ENCODE measurements at regions not wholly inside any gene's neighbourhood (a gene's known extent, or its start where the extent isn't known, plus 50 kb on each side); places are given as distances from the start of the nearest gene placed in this dataset.

- BruUV-seq (replicated peaks), result no TSS peak
- no peak overlapping the region for H3K4me3 Mint-ChIP-seq (ENCODE audit: unreplicated experiment)
- H3K36me3 ChIP-seq (ENCODE audit: control insufficient read depth, insufficient read depth, low read length), result no peaks in the 10 kb centered on the region
- POLR2A ChIA-PET, result no interaction called here
- no peaks in the 10 kb centered on the region; the same call in 1 of the 2 replicates for H3K27me3 ChIP-seq (replicated peaks; ENCODE audit: control insufficient read depth, insufficient read depth, low read length)
- H3K36me3 Mint-ChIP-seq (ENCODE audit: insufficient read depth, unreplicated experiment), result no peaks in the 10 kb centered on the region
- CTCF ChIA-PET, result interaction anchor here (0.6 kb wide), 1 partner anchor 223 kb away, joined by 4 read pairs; no protein-coding TSS in a partner anchor
- DNase-seq, result no peak
- no peaks in the 10 kb centered on the region for H3K4me1 Mint-ChIP-seq (ENCODE audit: low read depth, unreplicated experiment)
- H3K27ac Mint-ChIP-seq (ENCODE audit: unreplicated experiment), result no peak overlapping the region
- H3K4me1 ChIP-seq, result no peaks in the 10 kb centered on the region
- no peaks in the 10 kb centered on the region for H3K27me3 Mint-ChIP-seq (ENCODE audit: insufficient read depth, unreplicated experiment)
- no peaks in the 10 kb centered on the region for H3K9me3 Mint-ChIP-seq (ENCODE audit: unreplicated experiment)
- H3K4me3 ChIP-seq (ENCODE audit: low read depth, low read length), result no peak overlapping the region
- intact Hi-C loops (cut with micrococcal nuclease; ENCODE audit: unreplicated experiment), result no loop called here
- H3K9me3 ChIP-seq, result no peaks in the 10 kb centered on the region
- TF ChIP-seq, protein P1, sequence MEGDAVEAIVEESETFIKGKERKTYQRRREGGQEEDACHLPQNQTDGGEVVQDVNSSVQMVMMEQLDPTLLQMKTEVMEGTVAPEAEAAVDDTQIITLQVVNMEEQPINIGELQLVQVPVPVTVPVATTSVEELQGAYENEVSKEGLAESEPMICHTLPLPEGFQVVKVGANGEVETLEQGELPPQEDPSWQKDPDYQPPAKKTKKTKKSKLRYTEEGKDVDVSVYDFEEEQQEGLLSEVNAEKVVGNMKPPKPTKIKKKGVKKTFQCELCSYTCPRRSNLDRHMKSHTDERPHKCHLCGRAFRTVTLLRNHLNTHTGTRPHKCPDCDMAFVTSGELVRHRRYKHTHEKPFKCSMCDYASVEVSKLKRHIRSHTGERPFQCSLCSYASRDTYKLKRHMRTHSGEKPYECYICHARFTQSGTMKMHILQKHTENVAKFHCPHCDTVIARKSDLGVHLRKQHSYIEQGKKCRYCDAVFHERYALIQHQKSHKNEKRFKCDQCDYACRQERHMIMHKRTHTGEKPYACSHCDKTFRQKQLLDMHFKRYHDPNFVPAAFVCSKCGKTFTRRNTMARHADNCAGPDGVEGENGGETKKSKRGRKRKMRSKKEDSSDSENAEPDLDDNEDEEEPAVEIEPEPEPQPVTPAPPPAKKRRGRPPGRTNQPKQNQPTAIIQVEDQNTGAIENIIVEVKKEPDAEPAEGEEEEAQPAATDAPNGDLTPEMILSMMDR (IDR thresholded peaks at IDR 0.05; ENCODE audit: insufficient read depth in 1 of 2, low read depth in 1 of 2, low read length in 1 of 2, severe bottlenecking in 1 of 2, unreplicated experiment in 1 of 2), result no peak
These were observed 304.7 kb upstream of the SGK1 start for GRCh38 chr6:134622382-134623173.

DNA sequence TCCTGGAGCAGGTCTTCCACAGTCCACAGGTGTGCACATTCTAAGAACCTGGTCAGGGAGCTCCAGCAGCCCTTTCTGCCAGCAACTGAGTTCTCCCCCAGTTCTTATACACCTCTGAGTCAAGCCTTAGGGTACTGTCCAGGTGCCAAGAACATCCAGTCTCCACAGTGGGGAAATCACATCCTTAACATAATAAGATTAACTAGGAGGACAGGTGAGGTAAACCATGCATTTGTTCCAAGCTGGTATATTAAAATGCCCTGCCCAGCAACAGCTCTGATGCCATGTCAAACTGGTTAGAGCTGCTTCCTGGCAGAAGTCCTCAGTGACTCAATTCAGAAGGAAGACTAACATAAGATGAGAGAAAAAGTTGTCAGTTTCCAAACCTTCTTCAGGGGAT lies 303.9 kb upstream of the SGK1 start:
- no peak overlapping the region for H3K4me3 Mint-ChIP-seq (ENCODE audit: unreplicated experiment)
- Histone ChIP-seq H3K27me3 (replicated peaks; ENCODE audit: control insufficient read depth, insufficient read depth, low read length) (no peaks in the 10 kb centered on the region; the same call in 1 of the 2 replicates), H3K4me1 (no peaks in the 10 kb centered on the region), H3K9me3 (no peaks in the 10 kb centered on the region), H3K36me3 (ENCODE audit: control insufficient read depth, insufficient read depth, low read length) (no peaks in the 10 kb centered on the region), H3K4me3 (ENCODE audit: low read depth, low read length) (no peak overlapping the region)
- H3K27ac Mint-ChIP-seq (ENCODE audit: unreplicated experiment), result no peak overlapping the region
- H3K27me3 Mint-ChIP-seq (ENCODE audit: insufficient read depth, unreplicated experiment), result no peaks in the 10 kb centered on the region
- H3K4me1 Mint-ChIP-seq (ENCODE audit: low read depth, unreplicated experiment), result no peaks in the 10 kb centered on the region
- CTCF ChIA-PET, result interaction anchor here (0.6 kb wide), 1 partner anchor 161 kb away, joined by 4 read pairs; no protein-coding TSS in a partner anchor
- TF ChIP-seq, protein P1 (IDR thresholded peaks at IDR 0.05; ENCODE audit: insufficient read depth in 1 of 2, low read depth in 1 of 2, low read length in 1 of 2, severe bottlenecking in 1 of 2, unreplicated experiment in 1 of 2), result no peak
- no peaks in the 10 kb centered on the region for H3K9me3 Mint-ChIP-seq (ENCODE audit: unreplicated experiment)
- no TSS peak for BruUV-seq (replicated peaks)
- no peaks in the 10 kb centered on the region for H3K36me3 Mint-ChIP-seq (ENCODE audit: insufficient read depth, unreplicated experiment)
- DNase-seq, result no peak
- intact Hi-C loops (cut with micrococcal nuclease; ENCODE audit: unreplicated experiment), result no loop called here
- POLR2A ChIA-PET, result no interaction called here

- no peaks in the 10 kb centered on the region for H3K9me3 ChIP-seq
- no peak for DNase-seq
- no peak overlapping the region for H3K4me3 ChIP-seq (ENCODE audit: low read depth, low read length)
- no TSS peak for BruUV-seq (replicated peaks)
- H3K36me3 Mint-ChIP-seq (ENCODE audit: insufficient read depth, unreplicated experiment), result no peaks in the 10 kb centered on the region
- H3K27me3 Mint-ChIP-seq (ENCODE audit: insufficient read depth, unreplicated experiment), result no peaks in the 10 kb centered on the region
- no peaks in the 10 kb centered on the region for H3K36me3 ChIP-seq (ENCODE audit: control insufficient read depth, insufficient read depth, low read length)
- TF ChIP-seq, protein P1 (IDR thresholded peaks at IDR 0.05; ENCODE audit: insufficient read depth in 1 of 2, low read depth in 1 of 2, low read length in 1 of 2, severe bottlenecking in 1 of 2, unreplicated experiment in 1 of 2), result no peak
- no peaks in the 10 kb centered on the region for H3K4me1 Mint-ChIP-seq (ENCODE audit: low read depth, unreplicated experiment)
- CTCF ChIA-PET, result no interaction called here
- no peak overlapping the region for H3K4me3 Mint-ChIP-seq (ENCODE audit: unreplicated experiment)
- POLR2A ChIA-PET, result no interaction called here
- H3K27ac Mint-ChIP-seq (ENCODE audit: unreplicated experiment), result no peak overlapping the region
- H3K9me3 Mint-ChIP-seq (ENCODE audit: unreplicated experiment), result no peaks in the 10 kb centered on the region
- H3K4me1 ChIP-seq, result no peaks in the 10 kb centered on the region
- no peaks in the 10 kb centered on the region; the same call in 1 of the 2 replicates for H3K27me3 ChIP-seq (replicated peaks; ENCODE audit: control insufficient read depth, insufficient read depth, low read length)
- intact Hi-C loops (cut with micrococcal nuclease; ENCODE audit: unreplicated experiment), result no loop called here
These were observed 301.9 kb upstream of the SGK1 start for GRCh38 chr6:134619789-134620188.

All from Caco-2 (cell line).